SK-N-SH (cell line): ENCODE measurements at regions not wholly inside any gene's neighbourhood (a gene's known extent, or its start where the extent isn't known, plus 50 kb on each side); places are given as distances from the start of the nearest gene placed in this dataset.

Experiments
- CTCF ChIA-PET: fragments of 300-600, 350-600 bp; formaldehyde crosslinking; extraction: SDS; loops from one replicate; lab custom pipeline; 2021; lab: Yijun Ruan, JAX
- POLR2A ChIA-PET: fragments of 350-600 bp; sonication (Branson Sonifier 250); formaldehyde crosslinking; extraction: SDS; loops from one replicate; lab custom pipeline; 2020; ENCODE audit warnings: antibody characterized with exemption, inconsistent platforms; lab: Yijun Ruan, JAX
- DNase-seq: peaks from one replicate; pipeline ENCODE4 v3.0.0; 2012
- H2AFZ ChIP-seq: fragments of 200-600 bp; sonication (generic); 2 replicates; pipeline ENCODE4 v1.8.1; 2016; ENCODE audit warnings: antibody characterized with exemption, mild to moderate bottlenecking, low read depth
- H3F3A ChIP-seq: fragments of 200-600 bp; sonication (generic); replicated peaks from 2 replicates; pipeline ENCODE3; 2016; ENCODE audit warnings: antibody characterized with exemption, mild to moderate bottlenecking; ENCODE audit not compliant: insufficient read depth
- H3K27ac ChIP-seq, 2 experiments: fragments of 200-500 bp in 1 of 2; fragments of 200-600 bp in 1 of 2; sonication (Bioruptor generic) in 1 of 2; sonication (generic), shearing (Covaris generic) in 1 of 2; 2 replicates each; pipeline versions ENCODE4 v1.5.1 to v1.6.1; 2014 to 2016; ENCODE audit warnings: low read depth in 2 of 2, inconsistent platforms in 1 of 2, low read length in 1 of 2, mild to moderate bottlenecking in 1 of 2, mixed read lengths in 1 of 2
- H3K27me3 ChIP-seq: fragments of 200-600 bp; sonication (generic), shearing (Covaris generic); 2 replicates; pipeline ENCODE4 v1.6.1; 2016; ENCODE audit warnings: mixed run types; ENCODE audit not compliant: insufficient read depth
- H3K36me3 ChIP-seq, 2 experiments: fragments of 200-500 bp in 1 of 2; fragments of 200-600 bp in 1 of 2; sonication (Bioruptor generic) in 1 of 2; sonication (generic) in 1 of 2; replicated peaks in 1 of 2; 2 replicates each; pipeline versions ENCODE3 to v1.5.1; 2014 to 2016; ENCODE audit warnings: low read length in 1 of 2, mild to moderate bottlenecking in 1 of 2; ENCODE audit not compliant: insufficient read depth in 2 of 2, control insufficient read depth in 1 of 2
- H3K4me1 ChIP-seq, 2 experiments: fragments of 200-500 bp in 1 of 2; fragments of 200-600 bp in 1 of 2; sonication (Bioruptor generic) in 1 of 2; sonication (generic), shearing (Covaris generic) in 1 of 2; 2 replicates each; pipeline versions ENCODE4 v1.5.1 to v1.6.1; 2014 to 2016; ENCODE audit warnings: low read depth in 1 of 2, low read length in 1 of 2, mixed run types in 1 of 2; ENCODE audit not compliant: insufficient read depth in 2 of 2, control insufficient read depth in 1 of 2
- H3K4me2 ChIP-seq: fragments of 200-600 bp; sonication (generic), shearing (Covaris generic); 2 replicates; pipeline ENCODE4 v1.6.1; 2017; ENCODE audit warnings: mixed run types
- H3K4me3 ChIP-seq, 2 experiments: fragments of 200-500 bp in 1 of 2; fragments of 200-600 bp in 1 of 2; sonication (Bioruptor generic) in 1 of 2; sonication (generic), shearing (Covaris generic) in 1 of 2; 2 replicates each; pipeline versions ENCODE4 v1.5.1 to v1.8.1; 2014 to 2016; ENCODE audit warnings: low read depth in 2 of 2, inconsistent platforms in 1 of 2, low read length in 1 of 2, mild to moderate bottlenecking in 1 of 2, mixed read lengths in 1 of 2, moderate library complexity in 1 of 2
- H3K79me2 ChIP-seq: fragments of 200-600 bp; sonication (generic); 2 replicates; pipeline ENCODE4 v1.8.1; 2017; ENCODE audit warnings: mild to moderate bottlenecking; ENCODE audit not compliant: insufficient read depth
- H3K9ac ChIP-seq: fragments of 200-600 bp; sonication (generic); 2 replicates; pipeline ENCODE4 v1.6.1; 2017; ENCODE audit warnings: mixed run types
- H3K9me2 ChIP-seq: fragments of 200-600 bp; sonication (generic); 2 replicates; pipeline ENCODE4 v1.6.1; 2017; ENCODE audit warnings: mixed run types
- H3K9me3 ChIP-seq: fragments of 200-600 bp; sonication (generic); 2 replicates; pipeline ENCODE4 v1.6.1; 2017; ENCODE audit warnings: mixed run types, mild to moderate bottlenecking, moderate library complexity
- H4K20me1 ChIP-seq: fragments of 200-600 bp; sonication (generic); 2 replicates; pipeline ENCODE4 v1.6.1; 2017; ENCODE audit warnings: mild to moderate bottlenecking, mixed run types; ENCODE audit not compliant: insufficient read depth
- CHD2 ChIP-seq: fragments of 150-350 bp; IDR thresholded peaks from 2 replicates; pipeline ENCODE4 v1.6.1; 2018; ENCODE audit warnings: low read length; ENCODE audit not compliant: partially characterized antibody
- CTCF ChIP-seq: fragments of 200-600 bp; sonication (generic); IDR thresholded peaks from 2 replicates; pipeline ENCODE4 v1.6.1; 2017; ENCODE audit warnings: antibody characterized with exemption, mild to moderate bottlenecking, moderate library complexity
- ELF1 ChIP-seq: IDR thresholded peaks from 2 replicates; pipeline ENCODE4 v1.4.0; 2012
- EP300 ChIP-seq, 2 experiments: IDR thresholded peaks; 2 replicates each; pipeline versions ENCODE4 v1.4.0 to v1.6.1; 2012; ENCODE audit warnings: borderline replicate concordance in 1 of 2, low read depth in 1 of 2, low read length in 1 of 2
- RXRA ChIP-seq: IDR thresholded peaks from 2 replicates; pipeline ENCODE4 v1.4.0; 2012; ENCODE audit warnings: low read depth, mild to moderate bottlenecking, borderline replicate concordance
- SIN3A ChIP-seq: IDR thresholded peaks from 2 replicates; pipeline ENCODE4 v1.6.1; 2012; ENCODE audit warnings: low read depth, mild to moderate bottlenecking, low read length, moderate library complexity, borderline replicate concordance
- TAF1 ChIP-seq: IDR thresholded peaks from 2 replicates; pipeline ENCODE4 v1.6.1; 2012; ENCODE audit warnings: low read depth, mild to moderate bottlenecking, low read length, moderate library complexity, borderline replicate concordance
- TCF12 ChIP-seq: IDR thresholded peaks from 2 replicates; pipeline ENCODE4 v1.4.0; 2012
- ZBTB33 ChIP-seq: IDR thresholded peaks from 2 replicates; pipeline ENCODE4 v1.4.0; 2012; ENCODE audit warnings: low read depth, borderline replicate concordance
- WGBS: methylation state at CpG from one replicate; pipeline ENCODE4 v1.1.6; 2017; ENCODE audit warnings: low lambda C conversion rate; 5-methylcytosine and 5-hydroxymethylcytosine counted together

GRCh38 chr4:30825008-30825770 is 105.0 kb downstream of the PCDH7 start:
- DNase-seq = no peak
- no peak overlapping the region for H2AFZ ChIP-seq
- WGBS = 80% methylated on average over 1 of the region's 1 CpG
- no peaks in the 10 kb centered on the region for H3K79me2 ChIP-seq
- H3K4me2 ChIP-seq = no peak overlapping the region
- POLR2A ChIA-PET = no interaction called here
- H3K9me3 ChIP-seq = no peaks in the 10 kb centered on the region
- no peaks in the 10 kb centered on the region for H4K20me1 ChIP-seq
- H3K27ac ChIP-seq = peak overlapping the region in 1 of 2 experiments; percentile 58; a peak in 1 of 4 replicates
- H3K4me1 ChIP-seq = peaks cover 9 to 13% of the 10 kb centered on the region in 2 experiments; a peak in 3 of 4 replicates
- no peaks in the 10 kb centered on the region for H3K27me3 ChIP-seq
- no peak overlapping the region for H3K9ac ChIP-seq
- H3K36me3 ChIP-seq = no peaks in the 10 kb centered on the region
- H3K4me3 ChIP-seq = no peak overlapping the region
- CTCF ChIA-PET = interaction anchor here (1.2 kb wide), 1 partner anchor 106 kb away, joined by 3 read pairs; no protein-coding TSS in a partner anchor
- H3K9me2 ChIP-seq = no peaks in the 10 kb centered on the region
- no peak for TF ChIP-seq ELF1
- TF ChIP-seq TAF1 = no peak
- TF ChIP-seq CTCF = no peak
- TF ChIP-seq EP300 (IDR thresholded peaks at IDR 0.05; ENCODE audit: borderline replicate concordance in 1 of 2, low read depth in 1 of 2, low read length in 1 of 2) = no peak
- TF ChIP-seq RXRA = no peak
- TF ChIP-seq TCF12 = 0 out of 2 replicates have a peak, but pooled peaks have one; percentile 6
- TF ChIP-seq, all 33 proteins: peak for 1
- H3F3A ChIP-seq = no peaks in the 10 kb centered on the region

GRCh38 chr4:30828264-30828926 is 108.2 kb downstream of the PCDH7 start:
- Histone ChIP-seq H3K27me3 (no peaks in the 10 kb centered on the region), H3K36me3 (no peaks in the 10 kb centered on the region), H3K9me2 (no peaks in the 10 kb centered on the region), H3K27ac (no peak overlapping the region), H2AFZ (no peak overlapping the region), H3K9me3 (no peaks in the 10 kb centered on the region), H3K79me2 (no peaks in the 10 kb centered on the region), H3F3A (no peaks in the 10 kb centered on the region), H3K4me1 (peaks cover 0 to 4% of the 10 kb centered on the region in 2 experiments; a peak in 3 of 4 replicates), H3K9ac (no peak overlapping the region), H3K4me3 (no peak overlapping the region), H3K4me2 (no peak overlapping the region), H4K20me1 (no peaks in the 10 kb centered on the region)
- ChIA-PET POLR2A (no interaction called here), CTCF (interaction anchor here (1.2 kb wide), 1 partner anchor 11 kb away, joined by 4 read pairs; no protein-coding TSS in a partner anchor)
- no peak for DNase-seq
- TF ChIP-seq CTCF = no peak
- no peak for TF ChIP-seq SIN3A
- TF ChIP-seq RXRA = no peak
- TF ChIP-seq CHD2 = no peak
- TF ChIP-seq ZBTB33 = no peak
- 69% methylated on average over 5 of the region's 5 CpGs for WGBS
